OCI-LY7 (cell line): ENCODE measurements at regions not wholly inside any gene's neighbourhood (a gene's known extent, or its start where the extent isn't known, plus 50 kb on each side); places are given as distances from the start of the nearest gene placed in this dataset.

ENCODE experiments used
- BruUV-seq: library from RNA; stranded (reverse); fragments of 400-500 nt; replicated peaks from 2 replicates; lab custom pipeline; 2021; lab: Mats Ljungman, UMichigan
- CTCF ChIA-PET: fragments of 300-600 bp; sonication (Branson Sonifier 250); formaldehyde crosslinking; loops from one replicate; lab custom pipeline; 2022; ENCODE audit warnings: antibody characterized with exemption; ENCODE audit not compliant: unreplicated experiment; lab: Charles Lee
- POLR2A ChIA-PET: fragments of 300-600 bp; sonication (Branson Sonifier 250); formaldehyde crosslinking; loops from one replicate; lab custom pipeline; 2022; ENCODE audit warnings: antibody characterized with exemption; lab: Charles Lee
- DNase-seq: peaks from one replicate; pipeline ENCODE4 v3.0.0-alpha.2; 2015; ENCODE audit warnings: low spot score
- H2AFZ ChIP-seq: fragments of 200-600 bp; sonication (generic), shearing (Covaris generic); 2 replicates; pipeline ENCODE4 v1.6.1; 2014; ENCODE audit warnings: mild to moderate bottlenecking, antibody characterized with exemption, low read length, moderate library complexity
- H3K27ac ChIP-seq: fragments of 200-600 bp; sonication (generic); 2 replicates; pipeline ENCODE4 v1.5.1; 2014; ENCODE audit warnings: mixed run types, low read depth, mild to moderate bottlenecking, moderate library complexity, low read length, inconsistent platforms; ENCODE audit not compliant: poor library complexity, severe bottlenecking
- H3K36me3 ChIP-seq: fragments of 200-600 bp; sonication (generic); 2 replicates; pipeline ENCODE4 v1.6.1; 2014; ENCODE audit warnings: mild to moderate bottlenecking, antibody characterized with exemption, low read length, moderate library complexity, mixed read lengths; ENCODE audit not compliant: insufficient read depth
- H3K4me1 ChIP-seq: fragments of 200-600 bp; sonication (generic); 2 replicates; pipeline ENCODE4 v1.5.1; 2014; ENCODE audit warnings: mild to moderate bottlenecking, low read length; ENCODE audit not compliant: insufficient read depth, poor library complexity, severe bottlenecking
- H3K4me2 ChIP-seq: fragments of 200-600 bp; sonication (generic); 2 replicates; pipeline ENCODE4 v1.6.1; 2014; ENCODE audit warnings: mild to moderate bottlenecking, low read length
- H3K4me3 ChIP-seq: fragments of 200-600 bp; sonication (generic); 2 replicates; pipeline ENCODE4 v1.5.1; 2014; ENCODE audit warnings: mild to moderate bottlenecking, low read depth, low read length; ENCODE audit not compliant: poor library complexity, severe bottlenecking
- H3K79me2 ChIP-seq: fragments of 200-600 bp; sonication (generic); 2 replicates; pipeline ENCODE4 v1.6.1; 2016; ENCODE audit warnings: low read depth, mild to moderate bottlenecking, low read length, moderate library complexity, mixed read lengths; ENCODE audit not compliant: insufficient read depth
- H3K9me2 ChIP-seq: fragments of 200-600 bp; sonication (generic); 2 replicates; pipeline ENCODE4 v1.6.1; 2016; ENCODE audit warnings: mild to moderate bottlenecking, low read length, mixed read lengths; ENCODE audit not compliant: insufficient read depth
- H3K9me3 ChIP-seq: fragments of 200-600 bp; sonication (generic); 2 replicates; pipeline ENCODE4 v1.6.1; 2014; ENCODE audit warnings: mild to moderate bottlenecking, mixed run types, low read length, mixed read lengths
- H4K20me1 ChIP-seq: fragments of 200-600 bp; sonication (generic); 2 replicates; pipeline ENCODE4 v1.6.1; 2014; ENCODE audit warnings: mild to moderate bottlenecking, antibody characterized with exemption, low read length, moderate library complexity, mixed read lengths; ENCODE audit not compliant: insufficient read depth
- EZH2phosphoT487 ChIP-seq: fragments of 200-600 bp; sonication (generic); IDR thresholded peaks from 2 replicates; pipeline ENCODE4 v1.6.1; 2018; ENCODE audit warnings: low read depth, borderline replicate concordance, mild to moderate bottlenecking, mixed run types, antibody characterized with exemption, low read length, moderate library complexity, mixed read lengths
- intact Hi-C: fragments of 100-400 bp; cut with micrococcal nuclease; formaldehyde crosslinking; loops from one replicate; pipeline ENCODE4 v1.10.0; 2022; ENCODE audit not compliant: unreplicated experiment
- TF ChIP-seq, protein P1 (sequence below): fragments of 200-600 bp; sonication (generic); conservative IDR thresholded peaks from 2 replicates; pipeline ENCODE4 v1.5.1; 2014; ENCODE audit warnings: mild to moderate bottlenecking, antibody characterized with exemption, low read length, moderate library complexity, mixed read lengths

DNA sequence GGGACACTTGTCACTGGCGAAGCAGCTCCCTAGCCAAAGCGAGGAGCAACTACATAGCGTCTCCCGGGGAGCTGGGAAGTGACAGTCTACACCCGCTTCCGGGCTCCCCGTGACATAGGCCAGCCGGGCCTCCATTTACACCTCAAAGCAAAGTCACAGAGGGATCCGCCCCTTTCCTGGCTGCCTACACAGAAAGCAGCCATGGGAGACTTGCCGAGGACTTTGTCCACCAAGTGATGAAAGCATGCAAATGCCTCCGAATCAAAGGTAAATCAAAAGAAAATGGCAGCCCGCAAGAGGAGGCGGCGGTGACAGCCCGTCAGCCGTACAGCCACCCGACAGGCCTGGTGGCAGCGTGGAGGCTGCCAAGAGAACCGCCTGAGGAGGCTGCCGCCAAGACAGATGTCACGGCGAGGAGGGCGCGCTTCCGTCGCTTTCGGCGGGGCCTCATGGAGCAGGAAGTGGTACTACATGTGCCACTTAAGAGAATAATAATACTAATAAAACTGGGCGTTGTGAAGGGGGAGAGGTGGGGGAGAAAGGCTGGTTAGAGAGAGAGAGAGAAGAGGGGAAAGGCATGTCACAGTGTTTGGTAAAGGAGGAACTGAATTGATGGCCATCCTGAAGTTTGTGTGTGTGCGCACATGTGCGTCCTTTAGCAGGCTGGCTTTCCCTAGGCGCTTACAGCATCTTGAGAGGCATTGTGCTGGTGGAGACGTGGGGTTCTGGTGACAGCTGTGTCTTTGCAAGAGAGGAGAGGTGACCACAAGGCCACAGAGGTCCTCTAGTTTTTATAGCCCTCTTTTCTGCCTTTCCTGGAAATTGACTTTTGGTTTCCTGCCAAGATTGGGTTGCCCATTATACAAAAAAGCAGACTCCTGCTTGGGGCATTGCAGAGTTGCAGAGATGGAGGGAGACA lies 661.7 kb downstream of the VRK1 start:
- Histone ChIP-seq H3K4me1 (no peaks in the 10 kb centered on the region), H3K9me3 (no peaks in the 10 kb centered on the region), H3K4me3 (no peak overlapping the region), H3K36me3 (no peaks in the 10 kb centered on the region), H3K4me2 (no peak overlapping the region), H3K27ac (no peak overlapping the region), H2AFZ (no peak overlapping the region), H4K20me1 (no peaks in the 10 kb centered on the region), H3K9me2 (no peaks in the 10 kb centered on the region), H3K79me2 (no peaks in the 10 kb centered on the region)
- TF ChIP-seq, protein P1, sequence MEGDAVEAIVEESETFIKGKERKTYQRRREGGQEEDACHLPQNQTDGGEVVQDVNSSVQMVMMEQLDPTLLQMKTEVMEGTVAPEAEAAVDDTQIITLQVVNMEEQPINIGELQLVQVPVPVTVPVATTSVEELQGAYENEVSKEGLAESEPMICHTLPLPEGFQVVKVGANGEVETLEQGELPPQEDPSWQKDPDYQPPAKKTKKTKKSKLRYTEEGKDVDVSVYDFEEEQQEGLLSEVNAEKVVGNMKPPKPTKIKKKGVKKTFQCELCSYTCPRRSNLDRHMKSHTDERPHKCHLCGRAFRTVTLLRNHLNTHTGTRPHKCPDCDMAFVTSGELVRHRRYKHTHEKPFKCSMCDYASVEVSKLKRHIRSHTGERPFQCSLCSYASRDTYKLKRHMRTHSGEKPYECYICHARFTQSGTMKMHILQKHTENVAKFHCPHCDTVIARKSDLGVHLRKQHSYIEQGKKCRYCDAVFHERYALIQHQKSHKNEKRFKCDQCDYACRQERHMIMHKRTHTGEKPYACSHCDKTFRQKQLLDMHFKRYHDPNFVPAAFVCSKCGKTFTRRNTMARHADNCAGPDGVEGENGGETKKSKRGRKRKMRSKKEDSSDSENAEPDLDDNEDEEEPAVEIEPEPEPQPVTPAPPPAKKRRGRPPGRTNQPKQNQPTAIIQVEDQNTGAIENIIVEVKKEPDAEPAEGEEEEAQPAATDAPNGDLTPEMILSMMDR = no peak
- TF ChIP-seq EZH2phosphoT487 = no peak
- intact Hi-C loops = no loop called here
- POLR2A ChIA-PET = no interaction called here
- no peak for DNase-seq
- no TSS peak for BruUV-seq
- CTCF ChIA-PET = no interaction called here

DNA sequence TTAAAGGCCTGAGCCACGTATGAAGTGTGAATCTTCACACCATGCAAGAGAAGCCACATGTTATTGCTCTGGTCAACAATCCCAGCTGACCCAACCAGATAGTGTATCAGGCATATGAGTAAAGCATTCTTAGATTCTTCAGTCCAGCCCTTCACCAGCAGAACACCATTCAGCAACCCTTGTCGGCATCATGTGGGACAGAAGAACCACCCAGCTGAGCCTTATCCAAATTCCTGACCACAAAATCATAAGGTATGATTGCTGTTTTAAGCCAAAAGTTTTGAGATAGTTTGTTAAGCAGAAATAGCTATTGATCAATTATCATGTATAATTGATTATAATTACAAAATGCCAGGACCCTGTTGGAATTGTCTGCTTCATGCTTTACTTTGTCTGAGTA lies 664.9 kb downstream of the VRK1 start:
- H3K9me2 ChIP-seq = no peaks in the 10 kb centered on the region
- intact Hi-C loops = no loop called here
- ChIA-PET CTCF (no interaction called here), POLR2A (no interaction called here)
- H3K79me2 ChIP-seq = no peaks in the 10 kb centered on the region
- no peak overlapping the region for H3K27ac ChIP-seq
- no peaks in the 10 kb centered on the region for H4K20me1 ChIP-seq
- DNase-seq = no peak
- H2AFZ ChIP-seq = no peak overlapping the region
- BruUV-seq = no TSS peak
- no peak overlapping the region for H3K4me2 ChIP-seq
- H3K4me3 ChIP-seq = no peak overlapping the region
- no peaks in the 10 kb centered on the region for H3K36me3 ChIP-seq
- no peaks in the 10 kb centered on the region for H3K9me3 ChIP-seq
- H3K4me1 ChIP-seq = no peaks in the 10 kb centered on the region
- TF ChIP-seq EZH2phosphoT487 = no peak
- TF ChIP-seq, protein P1 = no peak

DNA sequence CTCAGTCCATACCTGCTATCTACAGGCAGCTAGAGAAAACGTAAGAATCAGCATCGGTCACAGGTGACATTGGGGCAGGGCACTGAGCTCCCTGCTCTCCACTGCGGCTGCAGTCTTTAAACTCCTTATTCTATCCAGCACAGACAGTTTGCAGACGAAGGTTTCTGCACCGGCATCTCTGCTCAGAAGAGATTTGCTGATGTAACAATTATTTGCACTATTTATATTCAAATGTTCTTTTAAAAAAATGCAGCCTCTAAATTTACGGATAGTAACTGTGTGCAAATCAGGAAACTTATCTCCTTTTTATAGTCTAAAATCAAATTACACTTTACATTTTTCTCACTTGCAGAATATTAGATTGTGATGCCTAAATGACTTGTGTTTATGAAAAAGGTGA lies 671.0 kb downstream of the VRK1 start:
- Histone ChIP-seq H3K27ac (no peak overlapping the region), H3K4me1 (no peaks in the 10 kb centered on the region), H3K9me3 (no peaks in the 10 kb centered on the region), H3K36me3 (no peaks in the 10 kb centered on the region), H3K9me2 (no peaks in the 10 kb centered on the region), H3K79me2 (no peaks in the 10 kb centered on the region), H3K4me2 (no peak overlapping the region), H2AFZ (no peak overlapping the region), H4K20me1 (no peaks in the 10 kb centered on the region), H3K4me3 (no peak overlapping the region)
- TF ChIP-seq, protein P1 = no peak
- no peak for TF ChIP-seq EZH2phosphoT487
- POLR2A ChIA-PET = no interaction called here
- intact Hi-C loops = no loop called here
- CTCF ChIA-PET = no interaction called here
- no TSS peak for BruUV-seq
- no peak for DNase-seq
